GM19328 (cell line): ENCODE measurements at regions not wholly inside any gene's neighbourhood (a gene's known extent, or its start where the extent isn't known, plus 50 kb on each side); places are given as distances from the start of the nearest gene placed in this dataset.
A peak's percentile ranks its signal among the peaks of the same experiment; 100 is the strongest.

Source experiments
- ATAC-seq: cut with Tn5 transposase; IDR thresholded peaks from one replicate; pipeline ENCODE4 v1.9.1; 2021; ENCODE audit warnings: mild to moderate bottlenecking, moderate library complexity; ENCODE audit not compliant: unreplicated experiment

- ATAC-seq: no peak
These were observed 348.5 kb upstream of the PROK2 start for GRCh38 chr3:72133329-72134011.

- ATAC-seq: no peak
These were observed 347.0 kb upstream of the PROK2 start for GRCh38 chr3:72131899-72132298.

GRCh38 chr3:72130565-72130964 lies 345.6 kb upstream of the PROK2 start:
- ATAC-seq: no peak

GRCh38 chr3:72129501-72130094 lies 344.6 kb upstream of the PROK2 start:
- no peak for ATAC-seq

GRCh38 chr3:72128921-72129320 lies 344.0 kb upstream of the PROK2 start:
- no peak for ATAC-seq

GRCh38 chr3:72127844-72128243 lies 342.9 kb upstream of the PROK2 start:
- no peak for ATAC-seq

GRCh38 chr3:72127224-72127612 lies 342.3 kb upstream of the PROK2 start:
- ATAC-seq: no peak

GRCh38 chr3:72126441-72127223 lies 341.7 kb upstream of the PROK2 start:
- no peak for ATAC-seq

- no peak for ATAC-seq
These were observed 339.0 kb upstream of the PROK2 start for GRCh38 chr3:72123908-72124441.

- ATAC-seq: peak; percentile 67
These were observed 336.1 kb upstream of the PROK2 start for GRCh38 chr3:72120806-72121778.

- no peak for ATAC-seq
These were observed 335.1 kb upstream of the PROK2 start for GRCh38 chr3:72120039-72120438.

GRCh38 chr3:72118628-72119027 lies 333.7 kb upstream of the PROK2 start:
- no peak for ATAC-seq

- no peak for ATAC-seq
These were observed 331.3 kb upstream of the PROK2 start for GRCh38 chr3:72116226-72116625.

GRCh38 chr3:72115307-72115706 lies 330.4 kb upstream of the PROK2 start:
- no peak for ATAC-seq

GRCh38 chr3:72114773-72115172 lies 329.8 kb upstream of the PROK2 start:
- no peak for ATAC-seq

- no peak for ATAC-seq
These were observed 329.0 kb upstream of the PROK2 start for GRCh38 chr3:72113964-72114363.

GRCh38 chr3:72113564-72113963 lies 328.6 kb upstream of the PROK2 start:
- no peak for ATAC-seq

GRCh38 chr3:72112435-72112834 lies 327.5 kb upstream of the PROK2 start:
- no peak for ATAC-seq

GRCh38 chr3:72111265-72112205 lies 326.6 kb upstream of the PROK2 start:
- ATAC-seq: no peak
